ENCODE measurements at regions not wholly inside any gene's neighbourhood (a gene's known extent, or its start where the extent isn't known, plus 50 kb on each side); places are given as distances from the start of the nearest gene placed in this dataset.

GRCh38 chr14:84783511-84783910 is 746.4 kb upstream of the FLRT2 start:
- TF ChIP-seq MAX (IDR thresholded peaks at IDR 0.05; ENCODE audit: insufficient read depth, insufficient read length) = no peak
- TF ChIP-seq FOS (IDR thresholded peaks at IDR 0.05; ENCODE audit: borderline replicate concordance, insufficient read depth, low read length) = no peak
- no peak for TF ChIP-seq POLR2A (IDR thresholded peaks at IDR 0.05; ENCODE audit: low read depth, low read length)
- no peak for TF ChIP-seq GATA2 (IDR thresholded peaks at IDR 0.05; ENCODE audit: insufficient read depth, insufficient read length, low read depth, low read length)
- TF ChIP-seq MYC (IDR thresholded peaks at IDR 0.05; ENCODE audit: low read depth, low read length) = no peak
- CTCF ChIA-PET = no interaction called here
- dilution Hi-C loops (cut with MboI; ENCODE audit: extremely low pct_ligation_motif_present, low sequenced_read_pairs) (no loop called here), intact Hi-C loops (cut with micrococcal nuclease) (no loop called here)
- Histone ChIP-seq H4K20me1 (replicated peaks; ENCODE audit: control insufficient read depth, extremely low read depth, insufficient read depth, low read length) (no peaks in the 10 kb centered on the region), H3K4me1 (ENCODE audit: control insufficient read depth, extremely low read depth, insufficient read depth, low read length) (no peaks in the 10 kb centered on the region), H3K4me3 (replicated peaks in 1 of 3; ENCODE audit: insufficient read depth in 1 of 3, low read depth in 1 of 3, low read length in 3 of 3) (no peak overlapping the region), H3K79me2 (ENCODE audit: control insufficient read depth, insufficient read depth, low read length) (no peaks in the 10 kb centered on the region), H3K27ac (ENCODE audit: insufficient read depth, low read depth, low read length) (no peak overlapping the region), H3K4me2 (ENCODE audit: insufficient read depth, low read length) (no peak overlapping the region), H3K9me3 (replicated peaks; ENCODE audit: control insufficient read depth, insufficient read depth, low read length) (no peaks in the 10 kb centered on the region), H2AFZ (ENCODE audit: low read depth, low read length) (no peak overlapping the region), H3K27me3 (ENCODE audit: control insufficient read depth in 2 of 2, insufficient read depth in 2 of 2, low read length in 2 of 2) (no peaks in the 10 kb centered on the region), H3K36me3 (ENCODE audit: control insufficient read depth in 2 of 2, extremely low read depth in 1 of 2, insufficient read depth in 2 of 2, low read length in 2 of 2) (no peaks in the 10 kb centered on the region), H3K9ac (replicated peaks; ENCODE audit: extremely low read depth, insufficient read depth, low read length) (no peak overlapping the region), H3K9me1 (replicated peaks; ENCODE audit: control insufficient read depth, extremely low read depth, insufficient read depth, low read length) (no peaks in the 10 kb centered on the region)
- DNase-seq (ENCODE audit: low read depth, low spot score) = no peak
- BruUV-seq (replicated peaks) = no TSS peak
- POLR2A ChIA-PET = no interaction called here
- FAIRE-seq = no peak

GRCh38 chr14:84785996-84786395 is 743.9 kb upstream of the FLRT2 start:
- TF ChIP-seq FOS (IDR thresholded peaks at IDR 0.05; ENCODE audit: borderline replicate concordance, insufficient read depth, low read length) (peak; percentile 30), GATA2 (IDR thresholded peaks at IDR 0.05; ENCODE audit: insufficient read depth, insufficient read length, low read depth, low read length) (no peak), MAX (IDR thresholded peaks at IDR 0.05; ENCODE audit: insufficient read depth, insufficient read length) (no peak), MYC (IDR thresholded peaks at IDR 0.05; ENCODE audit: low read depth, low read length) (no peak)
- no peak overlapping the region for H3K4me3 ChIP-seq (replicated peaks in 1 of 3; ENCODE audit: insufficient read depth in 1 of 3, low read depth in 1 of 3, low read length in 3 of 3)
- no TSS peak for BruUV-seq (replicated peaks)
- no peak for DNase-seq (ENCODE audit: low read depth, low spot score)
- H3K4me1 ChIP-seq (ENCODE audit: control insufficient read depth, extremely low read depth, insufficient read depth, low read length) = no peaks in the 10 kb centered on the region
- intact Hi-C loops (cut with micrococcal nuclease) (no loop called here), dilution Hi-C loops (cut with MboI; ENCODE audit: extremely low pct_ligation_motif_present, low sequenced_read_pairs) (no loop called here)
- no peaks in the 10 kb centered on the region for H3K9me1 ChIP-seq (replicated peaks; ENCODE audit: control insufficient read depth, extremely low read depth, insufficient read depth, low read length)
- no peak overlapping the region for H3K9ac ChIP-seq (replicated peaks; ENCODE audit: extremely low read depth, insufficient read depth, low read length)
- POLR2A ChIA-PET = no interaction called here
- H3K27ac ChIP-seq (ENCODE audit: insufficient read depth, low read depth, low read length) = no peak overlapping the region
- no peaks in the 10 kb centered on the region for H3K36me3 ChIP-seq (ENCODE audit: control insufficient read depth in 2 of 2, extremely low read depth in 1 of 2, insufficient read depth in 2 of 2, low read length in 2 of 2)
- no peak overlapping the region for H2AFZ ChIP-seq (ENCODE audit: low read depth, low read length)
- CTCF ChIA-PET = no interaction called here
- H3K9me3 ChIP-seq (replicated peaks; ENCODE audit: control insufficient read depth, insufficient read depth, low read length) = no peaks in the 10 kb centered on the region
- no peaks in the 10 kb centered on the region for H3K27me3 ChIP-seq (ENCODE audit: control insufficient read depth in 2 of 2, insufficient read depth in 2 of 2, low read length in 2 of 2)
- no peak for FAIRE-seq
- no peak overlapping the region for H3K4me2 ChIP-seq (ENCODE audit: insufficient read depth, low read length)
- no peaks in the 10 kb centered on the region for H3K79me2 ChIP-seq (ENCODE audit: control insufficient read depth, insufficient read depth, low read length)
- no peaks in the 10 kb centered on the region for H4K20me1 ChIP-seq (replicated peaks; ENCODE audit: control insufficient read depth, extremely low read depth, insufficient read depth, low read length)
